ENCODE measurements at regions not wholly inside any gene's neighbourhood (a gene's known extent, or its start where the extent isn't known, plus 50 kb on each side); places are given as distances from the start of the nearest gene placed in this dataset.
"Not testable (repeated sequence)": the region's sequence is repeated elsewhere in the genome, so short reads cannot be mapped to it uniquely, and the experiment has no call there.

DNA sequence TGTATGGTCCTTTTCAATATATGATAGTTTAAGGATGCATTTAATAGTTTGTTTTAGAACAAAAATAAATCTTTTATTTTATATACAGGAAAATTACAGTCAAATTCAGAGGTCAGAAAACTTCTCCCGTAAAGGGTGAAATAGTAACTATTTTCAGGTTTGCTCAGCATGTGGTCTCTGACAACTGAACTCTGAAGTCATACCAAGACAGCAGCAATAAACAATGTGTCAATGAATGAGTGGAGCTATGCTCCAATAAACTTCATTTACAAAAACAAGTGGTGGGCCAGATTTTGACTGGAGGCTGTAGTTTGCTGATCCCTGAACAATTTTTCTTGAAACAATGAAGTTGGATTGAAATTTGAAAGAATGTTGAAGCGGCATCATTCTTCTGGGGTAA lies 123.6 kb downstream of the ZNF248 start:
- DNase-seq = no peak
- in situ Hi-C loops (cut with MboI; ENCODE audit: low pct_unique_long_range_greater_than_20kb, low sequenced_read_pairs) = no loop called here

DNA sequence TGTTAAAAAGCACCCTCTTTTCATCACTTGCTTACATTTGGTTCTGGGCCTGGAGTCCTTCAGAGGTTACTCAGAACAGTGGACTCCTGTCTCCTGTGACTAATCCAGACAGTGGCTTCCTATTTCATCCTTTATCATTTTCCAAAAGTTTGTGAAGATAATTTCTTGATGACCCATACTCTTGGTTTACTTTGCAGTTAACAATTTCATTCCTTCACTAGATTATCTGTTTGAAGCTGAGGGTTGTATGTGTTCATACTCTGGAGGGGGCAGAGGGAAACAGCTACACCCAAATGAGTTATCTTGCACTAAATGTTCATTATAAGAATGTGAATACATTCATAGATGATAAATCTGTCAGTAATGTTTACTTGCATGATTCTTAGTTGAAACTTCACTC lies 124.7 kb downstream of the ZNF248 start:
- no peak for DNase-seq
- in situ Hi-C loops (cut with MboI; ENCODE audit: low pct_unique_long_range_greater_than_20kb, low sequenced_read_pairs) = no loop called here

DNA sequence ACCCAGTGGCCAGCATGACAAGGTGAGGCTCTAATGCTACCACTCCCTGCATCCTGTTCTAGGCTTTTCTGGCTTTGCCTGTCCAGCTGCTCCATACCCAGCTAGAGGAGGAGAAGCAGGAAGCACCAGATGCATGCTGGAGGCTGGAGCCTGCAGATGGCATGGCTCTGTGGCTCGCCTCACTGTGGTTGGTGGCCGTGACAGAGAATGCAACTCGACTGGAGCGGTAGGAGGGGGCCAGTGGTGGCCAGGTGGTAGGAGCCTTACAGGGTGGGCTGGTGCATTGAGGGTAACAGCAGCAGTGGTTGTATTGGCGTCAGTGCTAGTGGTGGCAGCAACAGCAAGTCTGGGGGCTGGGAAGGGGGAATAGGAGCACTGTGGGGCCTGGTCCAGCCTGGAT lies 128.6 kb downstream of the ZNF248 start:
- in situ Hi-C loops (cut with MboI; ENCODE audit: low pct_unique_long_range_greater_than_20kb, low sequenced_read_pairs) = no loop called here
- DNase-seq = no peak

DNA sequence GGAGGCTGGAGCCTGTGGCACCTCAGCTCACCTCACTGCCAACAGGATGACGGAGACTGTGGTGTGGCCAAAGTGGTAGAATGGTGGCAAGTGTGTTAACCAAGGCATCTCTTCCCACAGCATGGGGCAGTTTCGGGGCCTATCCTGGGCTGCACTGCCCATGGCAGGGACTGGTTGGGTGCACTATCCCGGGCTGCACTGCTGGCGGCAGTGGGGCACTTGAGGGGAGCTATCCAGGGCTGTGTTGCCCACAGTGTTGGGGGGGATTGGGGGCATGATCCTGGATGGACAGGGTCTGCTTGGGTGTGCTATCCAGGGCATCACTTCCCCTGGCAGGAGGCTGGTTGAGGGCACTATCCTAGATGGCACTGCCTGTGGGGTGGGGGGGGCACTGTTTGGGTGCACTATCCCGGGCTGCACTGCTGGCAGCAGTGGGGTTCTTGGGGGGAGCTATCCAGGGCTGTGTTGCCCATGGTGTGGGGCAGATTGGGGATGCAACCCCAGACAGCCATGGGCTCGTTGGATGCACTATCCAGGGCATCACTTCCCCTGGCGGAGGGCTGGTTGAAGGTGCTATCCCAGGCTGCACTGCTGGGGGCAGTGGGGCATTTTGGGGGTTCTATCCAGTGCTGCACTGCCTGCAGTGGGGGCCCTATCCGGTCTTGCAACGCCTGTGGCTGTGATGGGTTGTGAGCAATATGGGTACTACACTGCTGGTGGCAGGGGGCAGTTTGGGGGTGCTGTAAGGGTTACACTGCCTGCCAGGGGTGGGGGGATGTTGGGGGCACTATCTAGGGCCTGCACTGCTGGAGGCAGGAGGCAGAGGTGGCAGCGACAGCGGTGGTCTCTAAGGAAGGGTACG lies 129.7 kb downstream of the ZNF248 start:
- in situ Hi-C loops (cut with MboI; ENCODE audit: low pct_unique_long_range_greater_than_20kb, low sequenced_read_pairs) = no loop called here
- no peak for DNase-seq

DNA sequence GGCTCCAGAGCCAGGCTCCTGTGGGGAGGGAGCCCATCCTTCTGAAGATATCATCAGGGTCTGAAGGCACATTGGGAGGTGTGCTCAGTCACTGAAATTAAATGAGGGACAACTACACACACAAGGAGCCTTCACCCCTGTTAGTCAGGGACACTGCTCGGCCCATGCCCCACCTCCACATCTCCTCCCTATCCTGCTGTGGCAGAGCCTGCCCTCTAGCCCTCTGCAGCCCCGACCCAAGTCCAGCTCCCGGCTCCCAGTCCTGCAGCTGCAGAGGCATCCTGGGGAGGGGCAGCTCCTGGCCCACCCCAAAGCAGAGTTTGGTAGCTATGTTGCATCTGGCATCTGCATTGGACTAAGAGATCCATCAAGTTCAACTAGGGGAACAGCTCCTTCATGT lies 136.3 kb downstream of the ZNF248 start:
- in situ Hi-C loops (cut with MboI; ENCODE audit: low pct_unique_long_range_greater_than_20kb, low sequenced_read_pairs) = no loop called here

DNA sequence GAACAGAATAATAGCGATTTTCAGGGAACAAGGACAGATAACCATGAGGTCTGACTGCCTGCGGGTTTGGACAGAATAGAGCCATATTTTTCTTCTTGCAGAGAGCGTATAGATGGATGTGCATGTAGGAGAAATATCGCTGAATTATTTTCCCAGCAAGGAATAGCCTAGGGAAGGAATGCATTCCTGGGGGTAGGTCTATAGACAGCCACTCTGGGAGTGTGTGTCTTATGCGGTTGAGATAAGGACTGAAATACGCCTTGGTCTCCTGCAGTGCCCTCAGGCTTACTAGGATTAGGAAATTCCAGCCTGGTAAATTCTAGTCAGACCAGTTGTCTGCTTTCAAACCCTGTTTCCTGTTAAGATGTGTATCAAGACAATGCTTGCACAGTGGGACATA lies 139.3 kb downstream of the ZNF248 start:
- in situ Hi-C loops (cut with MboI; ENCODE audit: low pct_unique_long_range_greater_than_20kb, low sequenced_read_pairs); DNase-seq: not testable (repeated sequence)

More for the DNA sequence above, 136.3 kb downstream of the ZNF248 start:
- no peak for DNase-seq

DNA sequence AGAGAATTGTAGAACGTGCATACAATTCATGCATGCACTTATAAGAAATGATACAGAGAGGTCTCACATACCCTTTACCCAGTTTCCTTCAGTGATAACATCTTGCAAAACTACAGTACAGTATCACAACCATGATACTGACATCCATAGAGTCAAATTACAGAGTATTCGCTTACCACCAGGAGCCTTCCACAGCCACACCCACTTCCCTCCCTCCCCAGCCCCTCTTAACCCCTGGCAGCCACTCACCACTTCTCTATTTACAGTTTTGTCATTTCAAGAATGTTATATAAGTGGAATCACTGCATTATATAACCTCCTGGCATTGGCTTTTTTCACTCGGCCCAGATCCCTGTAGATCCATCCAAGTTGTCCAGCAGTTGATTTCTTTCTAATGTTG lies 143.8 kb downstream of the ZNF248 start:
- in situ Hi-C loops (cut with MboI; ENCODE audit: low pct_unique_long_range_greater_than_20kb, low sequenced_read_pairs) = no loop called here

DNA sequence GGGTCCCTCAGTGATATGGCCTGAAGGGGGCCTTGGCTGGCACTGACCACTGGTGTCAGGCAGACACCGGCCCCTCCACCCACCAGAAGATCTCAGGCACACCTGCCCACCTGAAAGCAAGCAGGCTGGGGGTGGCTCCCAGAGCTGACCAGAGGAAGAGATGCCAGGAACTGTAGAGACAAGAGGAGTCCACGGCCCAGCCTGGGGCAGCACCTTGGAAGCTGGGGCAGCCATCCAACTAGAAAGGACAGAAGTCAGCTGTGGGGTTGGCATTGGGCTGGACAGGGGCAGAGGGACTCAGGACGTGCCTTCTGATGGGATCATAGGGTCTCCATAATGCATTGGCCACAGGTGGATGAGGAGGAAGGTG lies 144.3 kb downstream of the ZNF248 start:
- in situ Hi-C loops (cut with MboI; ENCODE audit: low pct_unique_long_range_greater_than_20kb, low sequenced_read_pairs) = no loop called here
- no peak for DNase-seq

More for the DNA sequence above, 143.8 kb downstream of the ZNF248 start:
- DNase-seq = peak; percentile 8

DNA sequence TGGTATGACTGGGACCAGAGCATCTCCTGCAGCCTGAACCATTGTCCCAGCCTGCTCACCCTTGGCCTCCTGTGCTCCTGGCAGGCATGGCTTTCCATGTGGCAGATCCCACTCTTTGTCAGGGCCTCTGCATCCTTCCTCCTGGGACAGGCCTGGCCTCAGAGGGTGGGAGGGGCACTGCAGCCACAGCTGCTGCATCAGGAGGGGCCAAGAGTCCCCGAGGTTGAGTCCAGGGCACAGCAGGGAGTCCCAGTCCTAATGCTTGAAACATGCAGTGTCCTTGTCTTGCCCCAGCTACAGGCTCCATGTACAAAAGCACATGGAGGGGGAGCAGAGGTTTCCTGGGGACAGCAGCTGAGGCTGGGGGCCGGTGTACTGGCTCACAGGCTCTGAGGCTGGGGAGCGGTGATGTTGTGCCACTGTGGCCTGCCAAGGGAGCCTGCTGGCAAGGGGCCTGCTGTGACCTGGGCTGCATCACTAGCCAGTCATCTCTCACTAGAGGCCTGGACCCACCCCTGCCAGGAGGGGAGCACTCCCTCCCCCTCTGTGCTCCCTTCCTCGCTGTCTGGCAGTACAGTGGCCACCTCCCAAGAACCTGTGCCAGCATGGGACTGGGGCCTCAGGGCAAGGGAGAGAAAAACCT lies 144.8 kb downstream of the ZNF248 start:
- DNase-seq = no peak
- in situ Hi-C loops (cut with MboI; ENCODE audit: low pct_unique_long_range_greater_than_20kb, low sequenced_read_pairs) = no loop called here

DNA sequence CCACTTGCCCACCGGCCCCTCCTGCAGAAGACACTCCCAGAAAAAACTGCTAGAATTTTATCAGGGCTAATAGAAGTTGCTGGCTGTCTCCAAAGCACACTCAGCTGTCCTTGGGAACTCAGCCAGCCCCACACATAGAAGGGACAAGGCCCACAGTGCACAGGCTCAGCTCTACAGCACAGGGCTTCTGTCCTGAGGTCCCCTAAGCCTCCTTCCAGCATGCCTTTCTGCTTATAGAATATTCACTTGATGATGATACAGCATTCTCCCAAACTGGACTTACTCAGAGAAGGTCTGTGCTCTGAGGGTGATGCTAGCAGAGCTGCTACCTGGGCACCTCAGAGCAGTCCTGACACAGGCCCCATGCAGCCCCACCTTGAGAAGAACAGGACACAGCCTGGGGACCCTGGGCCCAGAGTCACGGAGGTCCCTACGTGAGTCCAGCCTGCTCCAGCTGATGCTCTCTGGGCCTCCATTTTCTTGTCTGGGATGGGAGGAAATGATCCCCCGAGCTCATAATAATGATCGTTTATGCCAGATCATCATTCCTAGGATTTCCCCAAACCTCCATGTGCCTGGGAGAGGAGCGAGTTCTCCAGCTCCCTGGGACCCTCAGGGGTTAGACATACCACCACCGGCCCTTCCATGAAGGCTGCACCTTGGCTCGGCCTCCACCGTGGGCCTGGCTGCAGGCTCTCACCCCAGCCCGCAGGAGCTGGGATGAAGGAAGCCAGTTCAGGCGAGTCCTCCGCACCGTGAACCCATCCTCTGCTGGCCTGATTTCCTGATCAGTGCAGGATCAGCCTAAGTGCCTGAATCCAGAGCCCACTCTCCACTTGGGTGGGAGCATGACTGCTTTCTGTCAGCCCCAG lies 145.6 kb downstream of the ZNF248 start:
- no peak for DNase-seq
- in situ Hi-C loops (cut with MboI; ENCODE audit: low pct_unique_long_range_greater_than_20kb, low sequenced_read_pairs) = no loop called here

DNA sequence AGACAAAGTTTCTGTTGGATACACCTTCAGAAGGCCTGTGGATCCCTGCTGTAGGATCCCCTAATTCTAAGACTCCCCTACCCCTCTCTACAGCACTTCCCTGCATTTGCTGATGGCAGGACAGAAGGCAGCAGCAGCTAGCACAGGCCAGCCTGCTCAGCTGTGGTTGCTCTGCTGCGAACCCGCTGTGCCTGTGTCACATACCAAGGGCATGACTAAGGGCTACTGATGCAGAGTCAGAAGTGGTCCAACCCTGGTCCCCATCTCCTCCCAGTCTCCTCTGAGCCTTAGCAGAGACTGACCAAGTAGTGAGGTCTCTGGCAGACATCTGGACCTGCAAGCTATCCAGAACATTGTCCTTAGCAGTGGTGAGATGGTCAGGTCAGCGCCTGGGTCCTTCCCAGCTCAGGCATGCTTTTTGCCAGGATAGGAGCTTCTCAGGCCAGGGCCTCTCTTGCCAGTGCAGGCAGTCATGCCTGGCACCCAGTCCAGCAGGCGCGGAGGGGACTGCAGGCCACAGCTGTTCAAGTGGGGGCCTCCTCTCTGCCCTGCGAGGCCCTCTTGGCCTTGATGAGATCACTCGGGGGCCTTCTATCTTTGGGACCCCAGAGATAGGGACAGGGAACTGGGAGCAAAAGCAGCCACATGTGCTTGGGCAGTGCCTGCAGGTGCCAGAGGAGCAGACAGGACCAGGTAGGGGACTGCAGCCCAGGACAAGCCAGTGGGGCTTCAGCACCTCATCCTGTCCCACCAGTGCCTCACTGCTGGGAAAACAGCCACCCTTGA lies 146.4 kb downstream of the ZNF248 start:
- in situ Hi-C loops (cut with MboI; ENCODE audit: low pct_unique_long_range_greater_than_20kb, low sequenced_read_pairs) = no loop called here
- no peak for DNase-seq

DNA sequence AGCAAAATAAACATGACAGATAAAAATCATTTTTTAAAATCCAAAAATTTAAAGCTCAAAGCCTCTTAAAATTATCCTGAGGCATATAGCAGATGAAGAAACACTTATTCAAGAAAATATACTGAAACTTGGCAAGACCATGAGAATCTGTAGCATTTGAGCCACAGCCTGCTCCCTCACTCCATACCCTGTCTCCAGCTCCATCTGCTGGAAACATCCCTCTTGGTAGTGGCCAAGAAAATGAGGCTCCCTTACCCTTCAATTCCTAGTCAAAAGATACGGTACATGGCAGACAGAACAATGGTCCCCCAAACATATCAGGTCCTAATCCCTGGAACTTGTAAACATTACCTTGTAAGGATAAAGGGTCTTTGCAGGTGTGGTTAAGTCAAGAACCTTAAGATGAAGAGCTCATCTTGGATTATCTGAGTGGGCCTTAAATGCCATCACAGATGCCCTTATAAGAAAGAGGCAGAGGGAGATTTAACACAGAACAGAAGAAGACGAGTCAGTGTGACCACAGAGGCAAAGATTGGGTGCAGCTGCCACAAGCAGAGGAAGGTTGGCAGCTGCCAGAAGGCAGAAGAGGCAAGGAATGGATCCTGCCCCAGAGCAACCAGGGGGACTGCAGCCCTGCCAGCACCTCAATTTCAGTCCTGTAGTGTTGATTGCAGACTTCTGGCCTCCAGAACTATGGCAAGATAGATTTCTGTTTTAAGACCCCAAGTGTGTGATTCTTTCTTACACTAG lies 149.4 kb downstream of the ZNF248 start:
- no peak for DNase-seq
- in situ Hi-C loops (cut with MboI; ENCODE audit: low pct_unique_long_range_greater_than_20kb, low sequenced_read_pairs) = no loop called here

DNA sequence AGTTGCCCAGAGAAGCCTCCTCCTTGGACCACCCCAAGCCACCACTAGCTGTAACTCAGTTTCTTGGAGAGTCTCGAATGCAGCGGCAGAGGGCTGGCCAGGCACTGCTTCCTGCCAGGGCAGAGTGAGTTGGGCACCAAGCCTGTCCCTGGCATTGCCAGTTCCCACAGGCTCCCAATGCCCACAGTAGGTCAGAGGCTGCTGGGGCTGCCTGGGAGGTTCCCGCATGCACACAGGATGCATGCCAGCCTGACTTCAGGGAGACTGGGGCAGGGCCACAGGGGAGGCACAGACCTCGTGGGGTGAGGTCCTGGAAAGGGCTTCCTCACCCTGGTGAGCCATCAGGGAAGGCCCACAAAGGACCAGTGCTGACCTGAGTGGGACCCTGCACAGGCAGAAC lies 152.8 kb downstream of the ZNF248 start:
- in situ Hi-C loops (cut with MboI; ENCODE audit: low pct_unique_long_range_greater_than_20kb, low sequenced_read_pairs) = no loop called here
- no peak for DNase-seq

DNA sequence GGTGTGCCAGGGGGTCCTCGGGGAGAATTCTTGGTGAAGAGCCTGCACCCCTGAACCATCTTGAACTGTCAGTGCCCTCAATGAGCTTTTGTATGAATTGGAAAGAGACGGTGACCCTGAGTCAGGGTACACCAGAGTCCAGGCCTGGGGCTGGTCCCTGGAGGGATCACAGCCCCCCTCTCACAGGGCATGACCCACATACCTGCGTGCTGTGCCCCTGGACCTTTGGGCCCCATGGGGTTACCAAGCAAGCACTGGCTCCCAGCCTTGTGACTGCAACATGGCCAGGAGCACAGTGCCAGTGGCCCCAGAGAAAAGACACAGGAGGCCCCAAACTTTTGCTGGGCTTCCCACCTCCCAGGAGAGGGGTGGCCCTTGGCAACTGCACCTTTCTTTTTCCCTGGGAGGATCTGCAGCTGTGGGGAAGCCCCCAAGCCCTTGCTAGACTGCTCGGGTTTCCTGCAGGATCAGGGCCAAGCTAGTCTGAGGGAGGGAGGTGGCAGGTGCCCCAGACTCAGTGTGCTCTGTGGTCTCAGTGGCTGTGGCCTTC lies 153.5 kb downstream of the ZNF248 start:
- DNase-seq = no peak
- in situ Hi-C loops (cut with MboI; ENCODE audit: low pct_unique_long_range_greater_than_20kb, low sequenced_read_pairs) = no loop called here

DNA sequence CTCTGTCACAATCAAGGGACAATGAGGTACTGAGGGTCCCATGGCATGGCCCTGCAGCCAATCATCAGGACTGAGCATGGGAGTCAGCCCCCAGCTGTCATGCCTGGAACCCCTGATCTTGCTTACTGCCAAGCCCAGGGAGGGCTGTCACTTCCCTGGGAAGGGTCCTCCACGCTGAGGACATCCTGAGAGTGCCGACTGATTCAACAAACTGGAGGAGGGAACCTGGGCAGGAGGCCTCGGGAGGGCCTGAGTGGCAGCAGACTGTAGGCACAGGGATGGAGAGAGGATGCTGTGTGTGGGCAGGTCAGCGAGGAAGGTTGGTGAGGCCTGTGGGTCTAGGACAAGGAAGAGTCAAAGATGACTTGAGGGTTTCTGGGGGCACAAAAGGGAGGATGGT lies 154.3 kb downstream of the ZNF248 start:
- no peak for DNase-seq
- in situ Hi-C loops (cut with MboI; ENCODE audit: low pct_unique_long_range_greater_than_20kb, low sequenced_read_pairs) = no loop called here

DNA sequence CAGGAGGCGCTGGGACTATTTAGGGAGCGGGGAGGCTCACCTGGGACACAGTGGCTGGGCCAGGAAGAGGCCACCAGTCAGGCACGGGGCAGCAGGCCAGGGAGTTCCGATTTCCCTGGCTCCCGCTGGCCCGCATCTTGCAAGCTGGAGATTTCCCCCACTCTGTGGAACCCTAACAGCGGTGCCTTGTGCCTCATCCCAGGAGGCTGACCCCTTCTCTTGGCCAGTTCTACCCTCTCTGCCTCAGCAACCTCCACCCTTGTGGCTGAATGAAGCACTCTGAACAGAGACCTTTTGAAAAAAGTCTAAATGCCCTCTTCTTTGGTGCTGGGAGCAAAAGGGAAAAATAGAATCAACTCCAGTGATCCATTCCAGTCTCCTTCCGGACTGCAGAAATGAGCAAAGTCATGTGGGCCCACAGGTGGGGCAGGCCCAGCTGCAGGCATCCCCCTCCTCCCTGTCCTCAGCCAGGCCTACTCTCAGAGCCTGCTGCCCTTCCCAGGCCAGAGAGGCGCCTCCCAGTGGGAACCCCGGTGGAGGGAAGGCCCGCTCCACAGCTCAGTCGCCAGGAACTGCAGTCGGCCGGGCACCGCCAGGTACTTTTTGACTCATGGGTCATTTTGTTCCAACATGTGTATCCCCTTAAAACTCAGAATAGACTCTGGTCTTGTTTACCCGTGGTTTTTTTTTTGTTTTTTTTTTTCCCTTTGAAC lies 155.5 kb downstream of the ZNF248 start:
- in situ Hi-C loops (cut with MboI; ENCODE audit: low pct_unique_long_range_greater_than_20kb, low sequenced_read_pairs) = no loop called here
- DNase-seq = no peak

DNA sequence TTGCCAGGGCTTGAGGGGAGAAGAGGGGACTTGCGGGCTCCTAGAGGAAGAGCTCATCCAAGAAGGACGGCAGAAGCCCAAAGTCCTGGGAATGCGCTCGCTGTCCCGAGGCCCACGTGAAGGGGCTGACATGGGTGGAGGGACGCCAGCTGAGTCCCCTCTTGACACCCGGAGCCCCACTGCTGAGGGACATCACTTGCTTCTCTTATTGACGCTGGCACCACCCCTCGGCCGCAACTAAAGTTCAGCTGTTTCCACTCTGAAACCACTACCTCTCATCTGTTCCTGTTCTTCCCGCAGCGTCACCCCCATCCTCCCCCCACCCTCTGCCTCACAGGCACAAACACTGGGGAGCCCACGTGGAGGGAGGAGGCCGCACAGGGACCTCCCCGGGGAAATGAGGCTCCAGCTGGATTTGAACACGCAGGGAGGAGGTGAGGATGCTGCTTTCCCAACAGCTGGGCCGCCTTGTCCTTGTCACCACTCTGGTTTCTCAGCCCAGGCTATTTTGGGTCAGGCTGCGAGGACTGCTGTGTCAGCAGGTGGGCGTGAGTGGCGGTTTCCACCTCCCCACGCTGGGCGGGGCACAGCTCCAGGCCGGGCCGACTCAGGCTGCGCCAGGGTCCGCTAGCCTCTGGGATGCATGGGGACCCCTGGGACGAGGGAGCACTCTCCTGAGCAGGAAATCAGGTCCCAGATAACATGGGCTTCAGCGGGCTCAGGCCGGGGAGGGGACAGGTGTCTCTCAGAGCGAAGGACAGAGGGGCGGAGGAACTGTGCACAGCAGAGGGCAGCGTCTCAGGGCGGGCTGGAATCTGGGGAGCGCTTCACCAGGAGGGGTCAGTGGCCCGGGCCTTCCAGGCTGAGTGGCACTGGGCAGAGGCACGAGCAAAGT lies 156.3 kb downstream of the ZNF248 start:
- in situ Hi-C loops (cut with MboI; ENCODE audit: low pct_unique_long_range_greater_than_20kb, low sequenced_read_pairs) = no loop called here
- peak; percentile 4 for DNase-seq

Data from KBM-7 (cell line).